H1 (cell line): ENCODE measurements at regions not wholly inside any gene's neighbourhood (a gene's known extent, or its start where the extent isn't known, plus 50 kb on each side); places are given as distances from the start of the nearest gene placed in this dataset.

Experiments used
- ATF2 ChIP-seq: IDR thresholded peaks from 2 replicates; pipeline ENCODE4 v1.6.1; 2012; ENCODE audit warnings: low read length, inconsistent platforms
- JUN ChIP-seq: IDR thresholded peaks from 2 replicates; pipeline ENCODE4 v1.6.1; 2011; ENCODE audit warnings: low read depth, mild to moderate bottlenecking, improper control_type of control experiment, low read length
- MAFK ChIP-seq: IDR thresholded peaks from 2 replicates; pipeline ENCODE4 v1.6.1; 2012; ENCODE audit warnings: low read depth, mild to moderate bottlenecking, improper control_type of control experiment, low read length
- NANOG ChIP-seq: IDR thresholded peaks from 2 replicates; pipeline ENCODE4 v1.6.1; 2011; ENCODE audit warnings: low read length, low read depth, mild to moderate bottlenecking, inconsistent platforms; ENCODE audit not compliant: insufficient read depth, poor library complexity, severe bottlenecking
- RXRA ChIP-seq: IDR thresholded peaks from 2 replicates; pipeline ENCODE4 v1.6.1; 2011; ENCODE audit warnings: low read depth, mild to moderate bottlenecking, low read length, moderate library complexity; ENCODE audit not compliant: insufficient read depth
- SRF ChIP-seq: IDR thresholded peaks from 2 replicates; pipeline ENCODE4 v1.6.1; 2011; ENCODE audit warnings: mild to moderate bottlenecking, low read depth, low read length, moderate library complexity
- TBP ChIP-seq: IDR thresholded peaks from 2 replicates; pipeline ENCODE4 v1.6.1; 2011; ENCODE audit warnings: low read depth, low read length, improper control_type of control experiment

GRCh38 chr1:185654199-185654951 lies 79.8 kb upstream of the HMCN1 start (continued):
- TF ChIP-seq NANOG (no peak), SRF (no peak), MAFK (no peak), JUN (no peak), TBP (no peak), ATF2 (no peak), RXRA (no peak)
